Nephron progenitor cell (in vitro differentiated cells): ENCODE measurements at regions not wholly inside any gene's neighbourhood (a gene's known extent, or its start where the extent isn't known, plus 50 kb on each side); places are given as distances from the start of the nearest gene placed in this dataset.
"Not testable (repeated sequence)": the region's sequence is repeated elsewhere in the genome, so short reads cannot be mapped to it uniquely, and the experiment has no call there.

Source experiments
- DNase-seq: peaks from one replicate; pipeline ENCODE4 v3.0.0; 2021
- H3K27ac Mint-ChIP-seq: 2 replicates; pipeline ENCODE4 v1.8.0; 2021; ENCODE audit warnings: mild to moderate bottlenecking, moderate library complexity, mixed read lengths
- H3K27me3 Mint-ChIP-seq: 2 replicates; pipeline ENCODE4 v1.8.0; 2021; ENCODE audit warnings: mild to moderate bottlenecking, low read depth, mixed read lengths; ENCODE audit not compliant: poor library complexity
- H3K36me3 Mint-ChIP-seq: 2 replicates; pipeline ENCODE4 v1.8.0; 2021; ENCODE audit warnings: low read depth, mixed read lengths
- H3K4me1 Mint-ChIP-seq: 2 replicates; pipeline ENCODE4 v1.8.0; 2021; ENCODE audit warnings: mixed read lengths
- H3K4me3 Mint-ChIP-seq: 2 replicates; pipeline ENCODE4 v1.8.0; 2021; ENCODE audit warnings: mild to moderate bottlenecking, moderate library complexity, mixed read lengths
- H3K9me3 Mint-ChIP-seq: 2 replicates; pipeline ENCODE4 v1.8.0; 2021; ENCODE audit warnings: mild to moderate bottlenecking, moderate library complexity, mixed read lengths
- CTCF ChIP-seq: fragments of 200-600 bp; sonication (generic); IDR thresholded peaks from 2 replicates; pipeline ENCODE4 v1.5.0; 2021; ENCODE audit warnings: antibody characterized with exemption

GRCh38 chr16:17962726-17963125 is 373.8 kb downstream of the NPIPA8 start:
- H3K4me3 Mint-ChIP-seq, result no peak overlapping the region
- no peak for DNase-seq
- H3K4me1 Mint-ChIP-seq, result peaks cover 19% of the 10 kb centered on the region
- H3K9me3 Mint-ChIP-seq, result peaks cover 42% of the 10 kb centered on the region
- TF ChIP-seq CTCF, result no peak
- H3K27me3 Mint-ChIP-seq, result peaks cover 11% of the 10 kb centered on the region
- H3K36me3 Mint-ChIP-seq, result peaks cover 5% of the 10 kb centered on the region
- peak overlapping the region; percentile 21 for H3K27ac Mint-ChIP-seq

GRCh38 chr16:17961822-17962221 is 374.7 kb downstream of the NPIPA8 start:
- not testable (repeated sequence) for H3K36me3 Mint-ChIP-seq, DNase-seq, H3K4me3 Mint-ChIP-seq
- Mint-ChIP-seq H3K27ac (peak overlapping the region; percentile 21), H3K9me3 (peaks cover 36% of the 10 kb centered on the region), H3K27me3 (peaks cover 11% of the 10 kb centered on the region), H3K4me1 (peaks cover 19% of the 10 kb centered on the region)

- DNase-seq, result no peak
- no peaks in the 10 kb centered on the region for H3K27me3 Mint-ChIP-seq
Measured at GRCh38 chr16:17951378-17951777, 385.2 kb downstream of the NPIPA8 start.

GRCh38 chr16:17949982-17950250 is 386.6 kb downstream of the NPIPA8 start:
- H3K9me3 Mint-ChIP-seq, result no peaks in the 10 kb centered on the region
- DNase-seq, result no peak
- no peaks in the 10 kb centered on the region for H3K27me3 Mint-ChIP-seq
- H3K27ac Mint-ChIP-seq, result no peak overlapping the region
- no peak for TF ChIP-seq CTCF
- no peaks in the 10 kb centered on the region for H3K36me3 Mint-ChIP-seq
- peaks cover 39% of the 10 kb centered on the region for H3K4me1 Mint-ChIP-seq
- no peak overlapping the region for H3K4me3 Mint-ChIP-seq

More at GRCh38 chr16:17951378-17951777, 385.2 kb downstream of the NPIPA8 start:
- Mint-ChIP-seq H3K36me3 (no peaks in the 10 kb centered on the region), H3K27ac (no peak overlapping the region), H3K4me1 (peaks cover 38% of the 10 kb centered on the region), H3K9me3 (no peaks in the 10 kb centered on the region), H3K4me3 (no peak overlapping the region)
- TF ChIP-seq CTCF, result no peak

GRCh38 chr16:17949141-17949981 is 387.2 kb downstream of the NPIPA8 start:
- no peaks in the 10 kb centered on the region for H3K27me3 Mint-ChIP-seq
- no peaks in the 10 kb centered on the region for H3K36me3 Mint-ChIP-seq
- H3K4me1 Mint-ChIP-seq, result peaks cover 33% of the 10 kb centered on the region
- no peak overlapping the region for H3K4me3 Mint-ChIP-seq
- DNase-seq, result peak; percentile 12
- H3K27ac Mint-ChIP-seq, result no peak overlapping the region
- H3K9me3 Mint-ChIP-seq, result no peaks in the 10 kb centered on the region
- no peak for TF ChIP-seq CTCF

GRCh38 chr16:17947637-17948036 is 388.9 kb downstream of the NPIPA8 start:
- no peak for TF ChIP-seq CTCF
- Mint-ChIP-seq H3K27me3 (no peaks in the 10 kb centered on the region), H3K9me3 (peaks cover 9% of the 10 kb centered on the region), H3K27ac (no peak overlapping the region), H3K36me3 (peaks cover 5% of the 10 kb centered on the region), H3K4me1 (peaks cover 30% of the 10 kb centered on the region), H3K4me3 (no peak overlapping the region)
- DNase-seq, result no peak
